ENCODE measurements at regions not wholly inside any gene's neighbourhood (a gene's known extent, or its start where the extent isn't known, plus 50 kb on each side); places are given as distances from the start of the nearest gene placed in this dataset.

DNA sequence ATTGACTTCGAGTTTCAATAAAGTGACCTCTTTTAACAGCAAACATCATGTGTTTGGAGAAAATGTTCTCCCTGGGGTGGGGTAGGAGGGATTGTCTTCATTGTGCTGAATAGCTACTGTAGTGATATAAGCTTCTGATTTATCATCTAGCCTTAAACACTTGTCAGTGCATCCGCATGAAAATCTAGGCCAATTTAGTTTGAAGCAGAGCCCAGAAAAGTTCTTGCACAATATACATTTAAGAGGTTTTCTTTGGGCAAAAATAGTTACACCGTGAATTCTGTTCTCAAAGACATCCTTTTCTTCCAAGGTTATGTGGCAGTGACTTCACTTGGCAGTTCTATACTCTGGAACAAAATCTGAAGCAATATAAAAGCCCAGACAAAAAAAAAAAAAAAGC is 136.0 kb upstream of the IFNG-AS1 start:
- TF ChIP-seq CTCF (IDR thresholded peaks at IDR 0.05) (no peak), POLR2AphosphoS5 (IDR thresholded peaks at IDR 0.05; ENCODE audit: insufficient read depth in 1 of 2, low read depth in 1 of 2) (no peak), POLR2A (IDR thresholded peaks at IDR 0.05) (no peak)
